Trophoblast cell (in vitro differentiated cells and primary cell): ENCODE measurements at regions not wholly inside any gene's neighbourhood (a gene's known extent, or its start where the extent isn't known, plus 50 kb on each side); places are given as distances from the start of the nearest gene placed in this dataset.

Source experiments
- DNase-seq, 2 donors: peaks; one replicate each; pipeline ENCODE4 v3.0.0-alpha.2; 2016
- H2AFZ ChIP-seq: 2 replicates; pipeline ENCODE4 v1.6.1; 2013; ENCODE audit warnings: low read length, moderate library complexity, mild to moderate bottlenecking; ENCODE audit not compliant: insufficient read depth, poor library complexity
- H2AK5ac ChIP-seq: 2 replicates; pipeline ENCODE4 v1.6.1; 2013; ENCODE audit warnings: mild to moderate bottlenecking, low read length
- H2BK120ac ChIP-seq: 2 replicates; pipeline ENCODE4 v1.6.1; 2013; ENCODE audit warnings: low read length, mild to moderate bottlenecking, moderate library complexity; ENCODE audit not compliant: insufficient read depth, poor library complexity
- H2BK12ac ChIP-seq: 2 replicates; pipeline ENCODE4 v1.6.1; 2013; ENCODE audit warnings: mild to moderate bottlenecking, low read length, moderate library complexity
- H2BK5ac ChIP-seq: 2 replicates; pipeline ENCODE4 v1.6.1; 2013; ENCODE audit warnings: low read length, low read depth, moderate library complexity, mild to moderate bottlenecking; ENCODE audit not compliant: poor library complexity
- H3K14ac ChIP-seq: 2 replicates; pipeline ENCODE4 v1.6.1; 2013; ENCODE audit warnings: mild to moderate bottlenecking, low read length
- H3K18ac ChIP-seq: 2 replicates; pipeline ENCODE4 v1.6.1; 2013; ENCODE audit warnings: mild to moderate bottlenecking, low read length
- H3K23ac ChIP-seq: 2 replicates; pipeline ENCODE4 v1.6.1; 2013; ENCODE audit warnings: low read length
- H3K27ac ChIP-seq: 2 replicates; pipeline ENCODE4 v1.5.1; 2013; ENCODE audit warnings: low read depth, mild to moderate bottlenecking, inconsistent platforms, low read length, moderate library complexity
- H3K27me3 ChIP-seq: 2 replicates; pipeline ENCODE4 v1.6.1; 2013; ENCODE audit warnings: inconsistent platforms, mild to moderate bottlenecking, low read length, moderate library complexity; ENCODE audit not compliant: insufficient read depth
- H3K36me3 ChIP-seq, 2 experiments: 1 replicate in 1 of 2; 2 replicates in 1 of 2; pipeline ENCODE4 v1.6.1; 2013; ENCODE audit warnings: low read length in 2 of 2, mild to moderate bottlenecking in 2 of 2, moderate library complexity in 1 of 2; ENCODE audit not compliant: insufficient read depth in 2 of 2, control insufficient read depth in 1 of 2
- H3K4ac ChIP-seq: 2 replicates; pipeline ENCODE4 v1.6.1; 2013; ENCODE audit warnings: low read depth, mild to moderate bottlenecking, low read length, moderate library complexity
- H3K4me1 ChIP-seq, 2 experiments: 1 replicate in 1 of 2; 2 replicates in 1 of 2; pipeline ENCODE4 v1.6.1; 2013; ENCODE audit warnings: low read length in 2 of 2, mild to moderate bottlenecking in 2 of 2, moderate library complexity in 1 of 2; ENCODE audit not compliant: insufficient read depth in 2 of 2, control insufficient read depth in 1 of 2
- H3K4me2 ChIP-seq: 2 replicates; pipeline ENCODE4 v1.6.1; 2013; ENCODE audit warnings: inconsistent platforms, mild to moderate bottlenecking, low read length, moderate library complexity
- H3K4me3 ChIP-seq: 2 replicates; pipeline ENCODE4 v1.5.1; 2013; ENCODE audit warnings: mild to moderate bottlenecking, low read depth, low read length, inconsistent platforms
- H3K79me1 ChIP-seq: one replicate; pipeline ENCODE4 v1.6.1; 2013; ENCODE audit warnings: low read length
- H3K79me2 ChIP-seq: 2 replicates; pipeline ENCODE4 v1.6.1; 2013; ENCODE audit warnings: low read length, mild to moderate bottlenecking; ENCODE audit not compliant: control insufficient read depth, insufficient read depth, poor library complexity
- H3K9ac ChIP-seq: 2 replicates; pipeline ENCODE4 v1.6.1; 2013; ENCODE audit warnings: mild to moderate bottlenecking, low read length
- H3K9me3 ChIP-seq: 2 replicates; pipeline ENCODE4 v1.6.1; 2013; ENCODE audit warnings: low read depth, mild to moderate bottlenecking, control low read depth, inconsistent platforms, low read length; ENCODE audit not compliant: insufficient read depth
- H4K12ac ChIP-seq: 2 replicates; pipeline ENCODE4 v1.6.1; 2013; ENCODE audit warnings: low read depth, mild to moderate bottlenecking, low read length, moderate library complexity
- H4K8ac ChIP-seq: 2 replicates; pipeline ENCODE4 v1.6.1; 2013; ENCODE audit warnings: low read depth, mild to moderate bottlenecking, low read length, moderate library complexity
- H4K91ac ChIP-seq: one replicate; pipeline ENCODE4 v1.6.1; 2013; ENCODE audit warnings: low read depth, mild to moderate bottlenecking, low read length, moderate library complexity
- WGBS: extraction: QIAGEN DNeasy Blood & Tissue Kit; methylation state at CpG from one replicate; pipeline ENCODE4 v1.1.7; 2013; ENCODE audit warnings: missing lambda C conversion rate; ENCODE audit not compliant: insufficient read length, insufficient coverage; ENCODE audit errors: extremely low coverage; 5-methylcytosine and 5-hydroxymethylcytosine counted together

- Histone ChIP-seq H3K79me2 (no peaks in the 10 kb centered on the region), H3K4ac (no peak overlapping the region), H2AK5ac (no peak overlapping the region), H4K8ac (no peak overlapping the region), H3K23ac (no peak overlapping the region), H3K27me3 (no peaks in the 10 kb centered on the region), H3K4me3 (no peak overlapping the region), H4K12ac (no peak overlapping the region), H2BK120ac (no peak overlapping the region), H3K36me3 (no peaks in the 10 kb centered on the region), H3K14ac (no peak overlapping the region), H3K18ac (no peak overlapping the region), H2AFZ (no peak overlapping the region), H2BK5ac (no peak overlapping the region), H3K9me3 (no peaks in the 10 kb centered on the region), H3K4me2 (no peak overlapping the region), H4K91ac (no peak overlapping the region), H3K79me1 (no peaks in the 10 kb centered on the region), H3K27ac (no peak overlapping the region), H3K4me1 (no peaks in the 10 kb centered on the region), H2BK12ac (no peak overlapping the region), H3K9ac (no peak overlapping the region)
- no CpG with 5 or more reads among the region's 3 CpGs for WGBS
- no peak for DNase-seq
Measured at GRCh38 chr16:64586781-64587180, 535.1 kb downstream of the CDH11 start.

- Histone ChIP-seq H3K27ac (no peak overlapping the region), H3K4ac (no peak overlapping the region), H4K12ac (no peak overlapping the region), H4K8ac (no peak overlapping the region), H2AFZ (no peak overlapping the region), H2AK5ac (no peak overlapping the region), H3K18ac (no peak overlapping the region), H2BK12ac (no peak overlapping the region), H3K4me3 (no peak overlapping the region), H3K9ac (no peak overlapping the region), H3K4me2 (no peak overlapping the region), H3K36me3 (no peaks in the 10 kb centered on the region), H3K27me3 (no peaks in the 10 kb centered on the region), H4K91ac (no peak overlapping the region), H3K4me1 (no peaks in the 10 kb centered on the region), H3K14ac (no peak overlapping the region), H3K79me1 (no peaks in the 10 kb centered on the region), H2BK5ac (no peak overlapping the region), H3K9me3 (no peaks in the 10 kb centered on the region), H3K79me2 (no peaks in the 10 kb centered on the region), H2BK120ac (no peak overlapping the region), H3K23ac (no peak overlapping the region)
- DNase-seq: no peak
Measured at GRCh38 chr16:64585367-64585766, 536.5 kb downstream of the CDH11 start.

GRCh38 chr16:64580558-64580957 is 541.3 kb downstream of the CDH11 start:
- DNase-seq: no peak
- Histone ChIP-seq H3K79me1 (no peaks in the 10 kb centered on the region), H3K9ac (no peak overlapping the region), H2AK5ac (no peak overlapping the region), H3K9me3 (no peaks in the 10 kb centered on the region), H4K91ac (no peak overlapping the region), H3K27me3 (no peaks in the 10 kb centered on the region), H2BK5ac (no peak overlapping the region), H3K36me3 (no peaks in the 10 kb centered on the region), H2BK12ac (no peak overlapping the region), H3K4ac (no peak overlapping the region), H2AFZ (no peak overlapping the region), H2BK120ac (no peak overlapping the region), H4K12ac (no peak overlapping the region), H4K8ac (no peak overlapping the region), H3K18ac (no peak overlapping the region), H3K79me2 (no peaks in the 10 kb centered on the region), H3K27ac (no peak overlapping the region), H3K4me3 (no peak overlapping the region), H3K23ac (no peak overlapping the region), H3K14ac (no peak overlapping the region), H3K4me2 (no peak overlapping the region), H3K4me1 (no peaks in the 10 kb centered on the region)
- WGBS: no CpG with 5 or more reads among the region's 7 CpGs

- Histone ChIP-seq H4K12ac (no peak overlapping the region), H3K4me1 (no peaks in the 10 kb centered on the region), H3K4me3 (no peak overlapping the region), H3K27ac (no peak overlapping the region), H3K18ac (no peak overlapping the region), H3K79me1 (no peaks in the 10 kb centered on the region), H2BK12ac (no peak overlapping the region), H3K4ac (no peak overlapping the region), H3K9ac (no peak overlapping the region), H4K91ac (no peak overlapping the region), H2AK5ac (no peak overlapping the region), H3K14ac (no peak overlapping the region), H3K23ac (no peak overlapping the region), H3K36me3 (no peaks in the 10 kb centered on the region), H2AFZ (no peak overlapping the region), H3K79me2 (no peaks in the 10 kb centered on the region), H3K9me3 (no peaks in the 10 kb centered on the region), H2BK5ac (no peak overlapping the region), H3K4me2 (no peak overlapping the region), H4K8ac (no peak overlapping the region), H2BK120ac (no peak overlapping the region), H3K27me3 (no peaks in the 10 kb centered on the region)
- no peak for DNase-seq
- WGBS: no CpG with 5 or more reads among the region's 2 CpGs
Measured at GRCh38 chr16:64579712-64580111, 542.2 kb downstream of the CDH11 start.
